HG02678 (cell line): ENCODE measurements at regions not wholly inside any gene's neighbourhood (a gene's known extent, or its start where the extent isn't known, plus 50 kb on each side); places are given as distances from the start of the nearest gene placed in this dataset.

Experiments used
- ATAC-seq: cut with Tn5 transposase; IDR thresholded peaks from one replicate; pipeline ENCODE4 v1.9.1; 2021; ENCODE audit warnings: mild to moderate bottlenecking, moderate library complexity; ENCODE audit not compliant: unreplicated experiment

DNA sequence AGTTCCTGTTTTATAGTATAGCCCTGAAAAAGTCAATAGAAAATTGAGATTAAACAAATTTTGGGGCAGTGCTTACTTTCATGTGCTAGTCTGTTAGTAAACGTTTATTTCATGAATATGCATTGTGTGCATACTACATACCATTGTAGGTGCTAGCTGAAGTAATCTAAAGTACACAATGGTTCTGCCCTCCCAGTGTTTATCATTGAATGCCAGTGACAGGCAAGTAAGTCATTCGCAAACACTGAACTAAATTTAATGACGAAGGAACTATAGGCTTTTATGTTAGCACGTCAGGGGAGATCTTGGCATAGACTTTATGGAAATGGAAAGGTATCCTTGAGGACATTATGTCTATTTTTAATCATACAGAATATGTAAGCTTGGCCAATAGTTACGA is 426.9 kb upstream of the EPHA5 start:
- no peak for ATAC-seq

GRCh38 chr4:66095065-66095464 is 424.8 kb upstream of the EPHA5 start:
- ATAC-seq: no peak

DNA sequence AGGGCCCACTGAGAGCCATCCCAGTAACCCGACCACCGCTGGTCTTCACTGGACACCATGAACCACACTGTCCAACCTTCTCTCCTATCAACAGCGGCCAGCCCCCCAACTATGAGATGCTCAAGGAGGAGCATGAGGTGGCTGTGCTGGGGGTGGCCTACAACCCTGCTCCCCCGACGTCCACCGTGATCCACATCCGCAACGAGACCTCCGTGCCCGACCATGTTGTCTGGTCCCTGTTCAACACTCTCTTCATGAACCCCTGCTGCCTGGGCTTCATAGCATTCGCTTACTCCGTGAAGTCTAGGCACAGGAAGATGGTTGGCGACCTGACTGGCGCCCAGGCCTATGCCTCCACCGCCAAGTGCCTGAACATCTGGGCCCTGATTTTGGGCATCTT is 423.8 kb upstream of the EPHA5 start:
- ATAC-seq: no peak

DNA sequence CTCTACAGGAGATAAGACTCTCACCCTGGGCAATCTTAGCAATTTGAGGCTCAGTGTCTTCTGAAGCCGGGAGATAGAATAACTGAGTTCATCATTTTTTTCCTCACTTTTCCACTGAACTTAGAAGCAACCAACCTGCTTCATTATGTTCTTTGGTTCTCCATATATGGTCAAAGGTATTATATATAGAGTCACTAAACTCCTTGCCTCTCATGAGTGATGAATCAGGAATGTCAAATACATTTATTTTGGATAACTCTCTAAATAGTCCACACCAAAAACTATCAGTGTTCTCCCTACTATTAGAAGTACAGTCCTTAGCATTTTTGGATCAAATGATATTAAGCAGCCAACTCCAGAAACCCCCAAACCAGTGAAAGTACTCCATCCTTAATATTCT is 421.5 kb upstream of the EPHA5 start:
- no peak for ATAC-seq

DNA sequence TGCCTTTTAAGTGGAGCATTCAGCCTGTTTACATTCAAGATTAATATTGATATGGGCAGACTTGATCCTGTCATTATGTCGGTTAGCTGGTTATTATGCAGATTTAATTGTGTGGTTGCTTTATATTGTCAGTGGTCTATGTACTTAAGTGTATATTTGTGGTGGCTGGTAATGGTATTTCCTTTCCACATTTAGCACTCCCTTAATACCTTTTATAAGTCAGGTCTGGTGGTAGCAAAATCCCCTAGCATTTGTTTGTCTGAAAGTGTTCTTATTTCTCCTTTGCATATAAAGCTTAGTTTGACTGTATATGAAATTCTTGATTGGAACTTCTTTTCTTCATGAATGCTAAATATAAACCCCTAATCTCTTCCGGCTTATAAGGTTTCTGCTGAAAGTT is 403.7 kb upstream of the EPHA5 start:
- ATAC-seq: no peak

- no peak for ATAC-seq
These were observed 401.6 kb upstream of the EPHA5 start for GRCh38 chr4:66071911-66072310.

DNA sequence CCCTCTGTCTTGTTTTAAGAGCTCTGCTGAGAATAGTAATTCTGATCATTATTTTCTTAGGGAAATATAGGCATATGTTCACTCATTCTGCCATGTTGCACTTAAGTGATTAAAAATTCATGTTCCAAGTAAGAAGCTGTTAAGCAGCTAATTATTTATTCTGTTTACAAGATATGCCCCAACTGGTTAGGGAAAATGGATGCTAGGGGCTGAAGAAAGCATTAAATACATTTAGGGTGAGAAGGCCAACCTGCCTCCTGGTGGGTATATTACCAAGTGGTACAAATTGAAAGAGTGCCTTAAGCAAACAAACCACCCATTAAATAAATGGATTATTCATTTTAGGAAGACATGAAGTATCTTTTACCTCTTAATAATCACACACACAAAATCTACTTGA is 392.6 kb upstream of the EPHA5 start:
- ATAC-seq: no peak

- no peak for ATAC-seq
These were observed 391.8 kb upstream of the EPHA5 start for GRCh38 chr4:66062044-66062443.

DNA sequence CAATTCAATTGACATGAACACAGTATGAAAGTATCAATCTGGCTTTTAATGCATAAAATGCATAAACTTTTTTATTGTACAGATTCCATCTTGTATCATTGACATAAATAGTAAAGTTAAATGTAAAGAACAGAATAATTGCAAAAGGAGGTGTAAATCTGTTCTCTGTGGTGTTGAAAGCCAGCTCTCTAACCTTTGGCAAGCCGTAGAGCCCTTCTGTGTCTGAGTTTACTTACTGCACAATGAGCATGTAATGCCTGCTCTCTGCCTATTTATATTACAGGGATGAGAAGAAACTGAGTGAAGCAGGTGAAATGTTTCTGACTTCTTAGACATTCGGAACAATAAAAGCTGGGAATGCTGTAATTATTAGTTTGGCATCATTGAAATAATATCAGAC is 389.3 kb upstream of the EPHA5 start:
- ATAC-seq: no peak

GRCh38 chr4:66059136-66059535 is 388.8 kb upstream of the EPHA5 start:
- no peak for ATAC-seq

DNA sequence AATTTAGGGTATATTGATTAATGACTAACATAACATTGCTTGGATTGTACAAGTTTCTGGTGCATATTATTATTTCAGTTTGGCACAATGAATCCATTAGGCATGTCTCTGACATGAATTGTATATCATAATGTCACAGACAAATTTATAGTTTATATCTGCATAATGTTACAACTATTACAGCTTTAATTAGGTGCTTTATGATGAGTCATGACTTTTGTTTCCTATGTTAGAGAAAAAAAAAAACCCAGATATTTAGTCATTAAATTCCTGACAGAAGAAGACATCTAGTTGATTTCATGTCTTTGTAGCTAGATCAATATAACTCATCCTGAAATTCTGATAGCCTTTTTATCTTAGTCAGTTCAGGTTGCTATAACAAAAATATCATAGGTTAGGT is 385.7 kb upstream of the EPHA5 start:
- no peak for ATAC-seq

DNA sequence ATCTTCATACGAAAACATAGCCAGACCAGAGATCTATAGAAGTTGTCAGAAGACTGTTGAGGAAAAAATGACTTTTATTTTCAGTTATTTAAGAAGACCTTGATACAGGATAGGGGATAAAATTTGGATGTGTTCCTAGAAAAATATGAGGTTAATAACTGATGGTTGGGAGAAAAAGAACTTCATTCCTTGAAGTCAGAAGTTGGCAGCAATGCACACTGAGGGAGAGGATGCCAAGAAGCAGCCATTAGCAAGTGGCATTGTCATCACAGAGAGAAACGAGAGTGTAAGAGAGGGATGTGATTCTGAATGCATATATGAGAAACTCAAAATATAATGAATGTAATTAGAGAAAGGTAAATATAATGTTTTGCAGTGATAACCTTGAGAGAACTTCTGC is 382.1 kb upstream of the EPHA5 start:
- ATAC-seq: no peak

DNA sequence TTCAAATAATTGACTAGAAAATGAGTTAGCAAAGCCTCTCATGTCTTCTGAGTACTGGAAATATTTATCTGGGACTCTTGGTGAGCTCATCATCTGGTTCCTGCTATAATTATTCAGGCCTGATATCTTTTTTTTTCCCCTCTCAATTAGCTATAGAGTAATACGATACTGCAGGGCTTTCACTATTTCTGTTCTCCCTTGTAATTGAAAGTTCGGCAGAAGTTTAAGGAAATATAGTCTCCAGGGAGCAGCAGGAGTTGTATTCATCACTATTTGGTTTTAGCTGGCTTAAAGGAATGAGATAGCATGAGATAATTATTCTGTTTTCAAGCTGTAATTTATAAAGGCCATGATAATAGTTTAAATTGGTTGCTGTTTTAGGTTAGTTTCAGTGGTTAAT is 378.6 kb upstream of the EPHA5 start:
- ATAC-seq: no peak

DNA sequence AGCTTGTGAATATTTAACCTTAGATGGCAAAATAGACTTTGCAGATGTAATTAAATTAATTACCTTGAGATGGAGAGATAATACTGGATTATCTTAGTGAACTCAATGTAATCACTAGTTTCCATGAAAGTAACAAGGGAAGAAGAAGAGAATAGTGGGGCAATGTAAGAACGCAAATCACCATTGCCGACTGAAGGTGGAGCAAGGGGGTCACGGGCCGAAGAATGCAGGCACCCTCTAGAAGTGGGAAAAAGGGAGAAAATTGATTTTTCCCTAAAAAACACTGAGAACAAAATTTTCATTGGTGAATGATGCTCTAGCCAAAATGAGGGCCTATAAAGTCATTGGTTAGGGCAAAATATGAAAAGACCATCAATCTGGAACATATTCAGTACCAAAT is 375.6 kb upstream of the EPHA5 start:
- no peak for ATAC-seq

DNA sequence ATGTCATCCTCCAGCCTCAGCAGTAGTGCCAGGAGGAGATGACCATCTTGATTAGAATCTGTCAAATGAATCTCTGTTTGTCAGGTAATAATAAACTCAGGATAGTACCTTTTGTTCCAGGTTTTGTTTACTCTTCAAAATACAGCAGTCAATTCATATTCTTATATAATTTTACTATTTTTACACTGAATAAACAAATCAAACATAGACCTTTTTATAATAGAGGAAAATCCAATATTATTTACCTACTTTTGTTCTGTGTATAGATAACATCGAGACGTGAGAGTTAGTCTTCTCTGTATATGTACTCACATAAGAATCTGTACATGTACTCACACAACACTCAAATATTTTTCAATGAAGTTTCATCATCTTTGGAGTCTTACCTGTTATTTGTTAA is 365.4 kb upstream of the EPHA5 start:
- no peak for ATAC-seq

GRCh38 chr4:66034671-66035070 is 364.4 kb upstream of the EPHA5 start:
- no peak for ATAC-seq

GRCh38 chr4:66034262-66034661 is 364.0 kb upstream of the EPHA5 start:
- ATAC-seq: no peak

DNA sequence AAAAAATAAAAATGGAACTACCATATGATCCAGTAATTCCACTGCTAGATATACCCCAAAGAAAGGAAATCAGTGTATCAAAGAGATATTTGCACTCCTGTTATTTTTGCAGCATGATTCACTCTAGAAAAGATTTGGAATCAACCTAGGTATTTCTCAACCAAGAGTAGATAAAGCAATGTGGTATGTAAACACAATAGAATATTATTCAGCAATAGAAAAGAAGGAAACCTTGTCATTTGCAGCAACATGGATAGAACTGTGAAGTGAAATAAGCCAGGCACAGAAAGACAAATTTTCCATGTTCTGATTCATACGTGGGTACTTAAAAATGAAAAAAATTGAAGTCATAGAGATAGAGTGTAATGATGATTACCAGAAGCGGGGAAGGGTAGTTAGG is 362.3 kb upstream of the EPHA5 start:
- ATAC-seq: no peak

GRCh38 chr4:66028668-66029067 is 358.4 kb upstream of the EPHA5 start:
- ATAC-seq: no peak

GRCh38 chr4:66023061-66023460 is 352.8 kb upstream of the EPHA5 start:
- ATAC-seq: no peak

DNA sequence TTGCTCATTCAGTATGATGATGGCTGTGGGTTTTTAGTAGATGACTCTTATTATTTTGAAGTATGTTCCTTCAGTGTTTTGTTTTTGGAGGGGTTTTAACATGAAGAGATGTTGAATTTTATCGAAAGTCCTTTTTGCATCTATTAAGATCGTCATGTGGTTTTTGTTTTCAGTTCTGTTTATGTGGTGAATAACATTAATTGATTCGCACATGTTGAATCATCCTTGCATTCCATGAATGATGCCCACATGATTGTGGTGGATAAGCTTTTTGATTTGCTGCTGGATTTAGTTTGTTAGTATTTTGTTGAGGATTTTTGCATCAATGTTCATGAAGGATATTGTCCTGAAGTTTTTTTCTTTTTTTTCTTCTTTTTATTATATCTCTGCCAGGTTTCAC is 347.4 kb upstream of the EPHA5 start:
- ATAC-seq: no peak

DNA sequence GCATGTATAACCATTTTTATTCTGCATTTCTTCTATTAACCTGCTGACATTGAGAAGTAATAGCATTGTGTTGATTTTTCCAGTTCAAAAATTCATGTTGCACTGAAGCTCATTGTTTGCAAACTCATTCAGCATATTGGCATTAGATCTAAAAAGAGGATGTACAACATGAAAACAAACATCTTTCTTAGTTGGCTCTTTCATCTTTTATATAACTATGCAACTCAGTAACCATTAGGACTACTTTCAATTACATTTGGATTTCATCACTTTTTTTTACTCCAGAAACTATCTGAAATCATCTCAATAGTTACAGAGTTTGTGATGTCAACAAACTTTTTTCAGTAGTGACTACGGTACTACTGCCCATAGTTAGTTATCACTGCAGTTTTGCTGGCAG is 346.0 kb upstream of the EPHA5 start:
- ATAC-seq: no peak

DNA sequence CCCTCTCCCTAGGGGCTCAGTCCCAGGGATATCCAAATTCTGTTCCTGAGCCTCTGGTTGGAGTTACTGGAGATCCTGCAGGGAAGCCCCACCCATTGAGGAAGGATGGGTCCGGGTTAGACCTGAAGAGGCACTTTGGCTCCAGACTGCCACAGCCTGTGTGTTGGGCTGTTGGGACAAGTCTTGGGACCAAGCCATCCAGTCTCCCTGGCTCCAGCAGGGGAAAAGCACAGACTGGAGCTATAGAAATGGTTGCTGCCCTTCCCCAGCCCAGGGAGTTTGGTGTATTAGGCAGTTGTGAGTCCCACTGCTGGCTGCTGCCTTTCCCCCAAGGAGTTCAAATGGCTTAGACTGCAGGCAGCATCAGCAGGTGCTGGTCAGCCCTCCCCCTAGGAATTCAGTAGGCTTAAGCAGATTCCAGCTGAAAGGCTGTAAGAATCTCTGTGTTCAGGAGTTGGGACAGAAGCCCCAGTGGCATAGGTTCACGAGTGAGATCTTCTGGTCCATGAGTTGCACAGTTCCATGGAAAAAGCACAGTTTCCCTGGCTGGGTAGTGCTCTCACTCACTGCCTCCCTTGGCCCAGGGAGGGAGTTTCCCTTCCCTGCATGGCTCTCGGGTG is 344.0 kb upstream of the EPHA5 start:
- ATAC-seq: no peak
